Left ventricle myocardium inferior (tissue), 1 donor: ENCODE measurements at regions not wholly inside any gene's neighbourhood (a gene's known extent, or its start where the extent isn't known, plus 50 kb on each side); places are given as distances from the start of the nearest gene placed in this dataset.

ENCODE experiments used
- DNase-seq: peaks from one replicate; pipeline ENCODE4 v3.0.0-alpha.2; 2020
- H3K27ac ChIP-seq: fragments of 200-600 bp; replicated peaks from 2 replicates; pipeline ENCODE4 v1.8.0; 2021
- H3K27me3 ChIP-seq: fragments of 200-600 bp; 2 replicates; pipeline ENCODE4 v1.8.0; 2021; ENCODE audit warnings: low read depth
- H3K36me3 ChIP-seq: fragments of 200-600 bp; 2 replicates; pipeline ENCODE4 v1.8.0; 2021
- H3K4me1 ChIP-seq: fragments of 200-600 bp; 2 replicates; pipeline ENCODE4 v1.8.0; 2021
- H3K4me3 ChIP-seq: fragments of 200-600 bp; 2 replicates; pipeline ENCODE4 v1.8.0; 2021; ENCODE audit warnings: mild to moderate bottlenecking, moderate library complexity
- H3K9me3 ChIP-seq: fragments of 200-600 bp; replicated peaks from 2 replicates; pipeline ENCODE4 v1.8.0; 2021
- intact Hi-C: fragments of 100-400 bp; cut with micrococcal nuclease; formaldehyde crosslinking; loops from one replicate; pipeline ENCODE4 v1.11.0; 2022
- TF ChIP-seq, protein P1 (sequence below): fragments of 200-600 bp; IDR thresholded peaks from 2 replicates; pipeline ENCODE4 v1.8.0; 2021; ENCODE audit warnings: antibody characterized with exemption, mild to moderate bottlenecking, borderline replicate concordance
- donor health status: DM: no; HTN: yes; CAD: no; lungs with severe emphysema.

GRCh38 chr2:156837635-156838370, 401.6 kb downstream of the GPD2 start:
- intact Hi-C loops: no loop called here
- TF ChIP-seq, protein P1, sequence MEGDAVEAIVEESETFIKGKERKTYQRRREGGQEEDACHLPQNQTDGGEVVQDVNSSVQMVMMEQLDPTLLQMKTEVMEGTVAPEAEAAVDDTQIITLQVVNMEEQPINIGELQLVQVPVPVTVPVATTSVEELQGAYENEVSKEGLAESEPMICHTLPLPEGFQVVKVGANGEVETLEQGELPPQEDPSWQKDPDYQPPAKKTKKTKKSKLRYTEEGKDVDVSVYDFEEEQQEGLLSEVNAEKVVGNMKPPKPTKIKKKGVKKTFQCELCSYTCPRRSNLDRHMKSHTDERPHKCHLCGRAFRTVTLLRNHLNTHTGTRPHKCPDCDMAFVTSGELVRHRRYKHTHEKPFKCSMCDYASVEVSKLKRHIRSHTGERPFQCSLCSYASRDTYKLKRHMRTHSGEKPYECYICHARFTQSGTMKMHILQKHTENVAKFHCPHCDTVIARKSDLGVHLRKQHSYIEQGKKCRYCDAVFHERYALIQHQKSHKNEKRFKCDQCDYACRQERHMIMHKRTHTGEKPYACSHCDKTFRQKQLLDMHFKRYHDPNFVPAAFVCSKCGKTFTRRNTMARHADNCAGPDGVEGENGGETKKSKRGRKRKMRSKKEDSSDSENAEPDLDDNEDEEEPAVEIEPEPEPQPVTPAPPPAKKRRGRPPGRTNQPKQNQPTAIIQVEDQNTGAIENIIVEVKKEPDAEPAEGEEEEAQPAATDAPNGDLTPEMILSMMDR: no peak
- DNase-seq: no peak
- no peaks in the 10 kb centered on the region for H3K4me1 ChIP-seq
- H3K4me3 ChIP-seq: no peak overlapping the region
- no peaks in the 10 kb centered on the region for H3K36me3 ChIP-seq
- H3K27me3 ChIP-seq: no peaks in the 10 kb centered on the region
- H3K9me3 ChIP-seq: no peaks in the 10 kb centered on the region
- H3K27ac ChIP-seq: no peak overlapping the region

GRCh38 chr2:156841321-156841720, 405.1 kb downstream of the GPD2 start:
- H3K9me3 ChIP-seq: no peaks in the 10 kb centered on the region
- TF ChIP-seq, protein P1: no peak
- no peaks in the 10 kb centered on the region for H3K36me3 ChIP-seq
- H3K4me1 ChIP-seq: no peaks in the 10 kb centered on the region
- DNase-seq: no peak
- no peak overlapping the region for H3K4me3 ChIP-seq
- no peak overlapping the region for H3K27ac ChIP-seq
- intact Hi-C loops: no loop called here
- H3K27me3 ChIP-seq: no peaks in the 10 kb centered on the region

DNA sequence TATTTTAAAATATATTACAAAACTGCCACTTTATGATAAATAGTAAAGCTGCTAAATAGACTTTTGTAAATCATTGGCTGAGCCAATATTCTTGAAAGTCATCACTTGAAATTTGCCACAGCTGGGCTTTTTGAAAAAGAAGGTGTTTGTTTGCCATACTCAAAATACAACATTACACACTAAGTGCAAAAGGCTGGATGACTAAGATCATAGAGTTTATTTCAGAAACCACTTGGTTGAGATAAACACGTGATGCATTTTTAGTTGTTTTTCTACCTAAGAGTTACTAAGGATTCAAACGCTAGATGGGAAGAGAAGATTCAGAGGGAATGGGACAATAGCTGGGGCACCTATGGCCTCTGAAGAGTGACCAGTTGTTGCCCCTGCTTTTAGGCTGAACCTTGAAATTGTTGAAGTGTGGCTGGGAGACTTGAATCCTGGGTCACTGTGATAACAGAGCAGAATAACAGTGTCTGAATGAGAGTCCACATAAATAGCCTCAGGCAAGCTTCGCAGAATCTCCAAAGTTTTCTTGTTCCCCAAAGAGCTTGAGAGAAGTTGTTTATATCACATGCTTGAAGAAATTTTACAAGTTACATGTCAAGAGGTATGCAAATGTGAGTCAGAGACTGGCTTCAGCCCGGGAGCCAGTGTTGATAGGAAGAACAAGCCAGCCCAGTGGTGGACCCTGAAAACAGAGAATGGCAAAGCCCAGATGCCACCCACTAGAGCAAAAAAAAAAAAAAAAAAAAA, 409.8 kb downstream of the GPD2 start:
- no peak for DNase-seq
- no peaks in the 10 kb centered on the region for H3K4me1 ChIP-seq
- H3K27me3 ChIP-seq: no peaks in the 10 kb centered on the region
- H3K9me3 ChIP-seq: no peaks in the 10 kb centered on the region
- intact Hi-C loops: no loop called here
- no peak overlapping the region for H3K27ac ChIP-seq
- TF ChIP-seq, protein P1: no peak
- H3K36me3 ChIP-seq: no peaks in the 10 kb centered on the region
- no peak overlapping the region for H3K4me3 ChIP-seq

DNA sequence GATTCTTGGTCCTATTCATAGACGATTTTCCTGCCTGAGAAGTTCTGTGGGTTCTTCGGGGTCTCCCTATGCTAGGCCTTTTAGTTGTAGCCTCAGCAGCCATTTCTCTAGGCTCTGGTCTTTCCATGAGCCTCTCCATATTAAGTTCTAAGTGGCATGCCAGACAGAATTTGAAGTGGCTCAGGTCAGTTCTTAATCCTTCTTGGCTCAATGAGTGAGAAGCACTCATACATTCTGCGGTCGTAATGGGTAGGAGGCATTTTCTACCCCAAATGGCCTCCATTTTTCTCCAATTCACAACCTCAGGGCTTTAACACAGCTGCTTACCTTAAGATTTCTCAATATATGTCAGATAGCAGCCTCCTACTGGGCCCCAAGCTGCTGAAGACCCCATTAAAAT, 405.3 kb upstream of the GALNT5 start:
- Histone ChIP-seq H3K9me3 (no peaks in the 10 kb centered on the region), H3K4me1 (no peaks in the 10 kb centered on the region)
- intact Hi-C loops: no loop called here

GRCh38 chr2:156852681-156853080, 404.8 kb upstream of the GALNT5 start:
- TF ChIP-seq, protein P1: no peak
- DNase-seq: no peak
- H3K9me3 ChIP-seq: no peaks in the 10 kb centered on the region
- H3K27ac ChIP-seq: no peak overlapping the region
- no peaks in the 10 kb centered on the region for H3K4me1 ChIP-seq
- intact Hi-C loops: no loop called here
- no peak overlapping the region for H3K4me3 ChIP-seq
- no peaks in the 10 kb centered on the region for H3K27me3 ChIP-seq
- no peaks in the 10 kb centered on the region for H3K36me3 ChIP-seq

More for the DNA sequence above, 405.3 kb upstream of the GALNT5 start:
- Histone ChIP-seq H3K36me3 (no peaks in the 10 kb centered on the region), H3K27me3 (no peaks in the 10 kb centered on the region), H3K4me3 (no peak overlapping the region), H3K27ac (no peak overlapping the region)
- no peak for DNase-seq
- TF ChIP-seq, protein P1: no peak
